ENCODE measurements at regions not wholly inside any gene's neighbourhood (a gene's known extent, or its start where the extent isn't known, plus 50 kb on each side); places are given as distances from the start of the nearest gene placed in this dataset.

- TF ChIP-seq CTCF (IDR thresholded peaks at IDR 0.05; ENCODE audit: low read depth, low read length, missing control alignments), result no peak
- no peak overlapping the region for H3K4me3 ChIP-seq (ENCODE audit: low read depth, low read length)
- no peak for DNase-seq (ENCODE audit: low read depth)
These were observed 1269.5 kb downstream of the RAPGEF2 start for GRCh38 chr4:160372390-160372789.

- no peak for DNase-seq (ENCODE audit: low read depth)
- no peak overlapping the region for H3K4me3 ChIP-seq (ENCODE audit: low read depth, low read length)
- no peak for TF ChIP-seq CTCF (IDR thresholded peaks at IDR 0.05; ENCODE audit: low read depth, low read length, missing control alignments)
These were observed 1271.0 kb downstream of the RAPGEF2 start for GRCh38 chr4:160373911-160374310.

GRCh38 chr4:160375772-160376452, 1273.0 kb downstream of the RAPGEF2 start:
- H3K4me3 ChIP-seq (ENCODE audit: low read depth, low read length), result no peak overlapping the region
- no peak for TF ChIP-seq CTCF (IDR thresholded peaks at IDR 0.05; ENCODE audit: low read depth, low read length, missing control alignments)
- DNase-seq (ENCODE audit: low read depth), result no peak

- no peak for TF ChIP-seq CTCF (IDR thresholded peaks at IDR 0.05; ENCODE audit: low read depth, low read length, missing control alignments)
- DNase-seq (ENCODE audit: low read depth), result no peak
- no peak overlapping the region for H3K4me3 ChIP-seq (ENCODE audit: low read depth, low read length)
These were observed 1284.0 kb downstream of the RAPGEF2 start for GRCh38 chr4:160386846-160387245.

- no peak for DNase-seq (ENCODE audit: low read depth)
- TF ChIP-seq CTCF (IDR thresholded peaks at IDR 0.05; ENCODE audit: low read depth, low read length, missing control alignments), result no peak
- no peak overlapping the region for H3K4me3 ChIP-seq (ENCODE audit: low read depth, low read length)
These were observed 1296.9 kb downstream of the RAPGEF2 start for GRCh38 chr4:160399826-160400225.

- no peak overlapping the region for H3K4me3 ChIP-seq (ENCODE audit: low read depth, low read length)
- no peak for TF ChIP-seq CTCF (IDR thresholded peaks at IDR 0.05; ENCODE audit: low read depth, low read length, missing control alignments)
- no peak for DNase-seq (ENCODE audit: low read depth)
These were observed 1300.2 kb downstream of the RAPGEF2 start for GRCh38 chr4:160403081-160403480.

GRCh38 chr4:160406263-160406825, 1303.5 kb downstream of the RAPGEF2 start:
- DNase-seq (ENCODE audit: low read depth), result no peak
- no peak for TF ChIP-seq CTCF (IDR thresholded peaks at IDR 0.05; ENCODE audit: low read depth, low read length, missing control alignments)

More at GRCh38 chr4:160406263-160406825, 1303.5 kb downstream of the RAPGEF2 start:
- no peak overlapping the region for H3K4me3 ChIP-seq (ENCODE audit: low read depth, low read length)
